Spleen (tissue), 11 donors: ENCODE measurements at regions not wholly inside any gene's neighbourhood (a gene's known extent, or its start where the extent isn't known, plus 50 kb on each side); places are given as distances from the start of the nearest gene placed in this dataset.
"Not testable (repeated sequence)": the region's sequence is repeated elsewhere in the genome, so short reads cannot be mapped to it uniquely, and the experiment has no call there.

Experiments
- DNase-seq: peaks from one replicate; pipeline ENCODE4 v3.0.0-alpha.2; 2020
- H3K27ac ChIP-seq, 8 donors: fragments of 200-600 bp; sonication (generic) in 7 of 8; 1 replicate in 4 of 8; 2 replicates in 4 of 8; pipeline versions ENCODE4 v1.5.0 to v1.8.0; 2016 to 2021; ENCODE audit warnings: inconsistent platforms in 4 of 8, mild to moderate bottlenecking in 4 of 8, moderate library complexity in 1 of 8
- H3K27me3 ChIP-seq, 7 donors: fragments of 200-600 bp; sonication (generic) in 6 of 7; replicated peaks in 1 of 7; 1 replicate in 4 of 7; 2 replicates in 3 of 7; pipeline versions ENCODE4 v1.5.0 to v1.8.0; 2016 to 2021; ENCODE audit warnings: inconsistent platforms in 3 of 7, mild to moderate bottlenecking in 1 of 7
- H3K36me3 ChIP-seq, 6 donors: fragments of 200-600 bp; sonication (generic) in 5 of 6; 1 replicate in 4 of 6; 2 replicates in 2 of 6; pipeline versions ENCODE4 v1.5.0 to v1.8.0; 2016 to 2021; ENCODE audit warnings: inconsistent platforms in 2 of 6
- H3K4me1 ChIP-seq, 6 donors: fragments of 200-600 bp; sonication (generic) in 5 of 6; 1 replicate in 3 of 6; 2 replicates in 3 of 6; pipeline versions ENCODE4 v1.5.0 to v1.8.0; 2016 to 2021; ENCODE audit warnings: inconsistent platforms in 3 of 6
- H3K4me3 ChIP-seq, 8 donors: fragments of 200-600 bp; sonication (generic) in 7 of 8; 1 replicate in 4 of 8; 2 replicates in 4 of 8; pipeline versions ENCODE4 v1.5.0 to v1.8.0; 2016 to 2021; ENCODE audit warnings: inconsistent platforms in 4 of 8, mild to moderate bottlenecking in 4 of 8, moderate library complexity in 2 of 8
- H3K9me3 ChIP-seq, 8 donors: fragments of 200-600 bp; sonication (generic) in 7 of 8; 1 replicate in 4 of 8; 2 replicates in 4 of 8; pipeline versions ENCODE4 v1.5.0 to v1.8.0; 2016 to 2021; ENCODE audit warnings: inconsistent platforms in 4 of 8
- CTCF ChIP-seq, 11 experiments: fragments of 200-600 bp in 7 of 11; fragments of 450-650 bp in 4 of 11; sonication (generic) in 4 of 11; IDR thresholded peaks in 8 of 11; conservative IDR thresholded peaks in 3 of 11; 1 replicate in 7 of 11; 2 replicates in 4 of 11; pipeline versions ENCODE4 v1.4.0 to v1.8.0; 2016 to 2021; ENCODE audit warnings: antibody characterized with exemption in 11 of 11, inconsistent platforms in 4 of 11, mild to moderate bottlenecking in 1 of 11
- POLR2A ChIP-seq, 3 donors: fragments of 450-650 bp; IDR thresholded peaks; one replicate each; pipeline ENCODE4 v1.5.1; 2017; ENCODE audit warnings: antibody characterized with exemption in 3 of 3, mild to moderate bottlenecking in 1 of 3
- POLR2AphosphoS5 ChIP-seq, 3 donors: sonication (generic); formaldehyde crosslinking; IDR thresholded peaks; one replicate each; pipeline ENCODE4 v1.5.1; 2017; ENCODE audit warnings: antibody characterized with exemption in 3 of 3
- WGBS, 5 donors: extraction: QIAGEN DNeasy Blood & Tissue Kit in 3 of 5; methylation state at CpG; one replicate each; pipeline versions ENCODE4 v1.1.5 to v1.1.7; 2013 to 2018; 5-methylcytosine and 5-hydroxymethylcytosine counted together
- intact Hi-C: fragments of 100-400 bp; cut with DNase I; formaldehyde crosslinking; loops from one replicate; pipeline ENCODE4 v1.15.0; 2023; ENCODE audit warnings: low total_unique reads
- donor health status: healthy with polysubstance abuse.
- donor health status: DM: no; HTN: no; CAD: no; lungs with moderate emphysema.
- donor health status: DM: no; HTN: no; CAD: no.
- donor health status: Bipolar disorder and iron deficiency.
- donor health status: healthy.
- donor health status: DM: no; HTN: no; CAD: no.
- donor health status: DM: yes; HTN: yes; CAD: no.

GRCh38 chr2:185417111-185417510, 321.5 kb upstream of the FSIP2 start:
- Histone ChIP-seq H3K9me3 (peaks cover 0 to 6% (median 0%) of the 10 kb centered on the region in 8 donors), H3K4me1 (no peaks in the 10 kb centered on the region), H3K27me3 (no peaks in the 10 kb centered on the region), H3K36me3 (no peaks in the 10 kb centered on the region), H3K4me3 (no peak overlapping the region), H3K27ac (no peak overlapping the region)
- DNase-seq: no peak
- TF ChIP-seq POLR2AphosphoS5 (IDR thresholded peaks at IDR 0.05) (no peak), POLR2A (IDR thresholded peaks at IDR 0.05) (no peak), CTCF (IDR thresholded peaks at IDR 0.05 in 8 of 11, conservative IDR thresholded peaks at IDR 0.05 in 3 of 11) (no peak)
- intact Hi-C loops: no loop called here
- 90 to 98% (median 95%) methylated on average over 3 of the region's 3 CpGs for WGBS, 5 donors

GRCh38 chr2:185417688-185418087, 320.9 kb upstream of the FSIP2 start:
- H3K9me3 ChIP-seq: peaks cover 0 to 6% (median 0%) of the 10 kb centered on the region in 8 donors
- H3K4me1 ChIP-seq: no peaks in the 10 kb centered on the region
- intact Hi-C loops: no loop called here
- no peaks in the 10 kb centered on the region for H3K27me3 ChIP-seq
- TF ChIP-seq CTCF (IDR thresholded peaks at IDR 0.05 in 8 of 11, conservative IDR thresholded peaks at IDR 0.05 in 3 of 11): no peak
- no peak for TF ChIP-seq POLR2AphosphoS5 (IDR thresholded peaks at IDR 0.05)
- TF ChIP-seq POLR2A (IDR thresholded peaks at IDR 0.05): no peak
- no peak for DNase-seq
- H3K4me3 ChIP-seq: no peak overlapping the region
- no peaks in the 10 kb centered on the region for H3K36me3 ChIP-seq
- no peak overlapping the region for H3K27ac ChIP-seq

GRCh38 chr2:185424958-185425629, 313.5 kb upstream of the FSIP2 start:
- H3K27me3 ChIP-seq, DNase-seq, H3K36me3 ChIP-seq, H3K4me1 ChIP-seq, H3K9me3 ChIP-seq, intact Hi-C loops, H3K27ac ChIP-seq: not testable (repeated sequence)
- 76 to 87% (median 82%) methylated on average over 28 to 33 of the region's 33 CpGs for WGBS, 5 donors
- peak overlapping the region in 2 of 8 donors; percentile 12 to 44 for H3K4me3 ChIP-seq

GRCh38 chr2:185428000-185428399, 310.6 kb upstream of the FSIP2 start:
- no peaks in the 10 kb centered on the region for H3K4me1 ChIP-seq
- TF ChIP-seq CTCF (IDR thresholded peaks at IDR 0.05 in 8 of 11, conservative IDR thresholded peaks at IDR 0.05 in 3 of 11): no peak
- TF ChIP-seq POLR2A (IDR thresholded peaks at IDR 0.05): no peak
- TF ChIP-seq POLR2AphosphoS5 (IDR thresholded peaks at IDR 0.05): no peak
- H3K27me3 ChIP-seq: no peaks in the 10 kb centered on the region
- 26 to 92% (median 76%) methylated on average over 1 of the region's 1 CpG for WGBS, 5 donors
- intact Hi-C loops: no loop called here
- H3K9me3 ChIP-seq: peaks cover 0 to 2% (median 0%) of the 10 kb centered on the region in 8 donors
- no peak overlapping the region for H3K27ac ChIP-seq
- no peak for DNase-seq
- no peaks in the 10 kb centered on the region for H3K36me3 ChIP-seq
- no peak overlapping the region for H3K4me3 ChIP-seq

- H3K9me3 ChIP-seq: peaks cover 0 to 8% (median 0%) of the 10 kb centered on the region in 8 donors
- DNase-seq: no peak
- no peak overlapping the region for H3K4me3 ChIP-seq
- H3K36me3 ChIP-seq: no peaks in the 10 kb centered on the region
- no peaks in the 10 kb centered on the region for H3K4me1 ChIP-seq
- intact Hi-C loops: no loop called here
- TF ChIP-seq CTCF (IDR thresholded peaks at IDR 0.05 in 8 of 11, conservative IDR thresholded peaks at IDR 0.05 in 3 of 11): no peak
- no peak for TF ChIP-seq POLR2AphosphoS5 (IDR thresholded peaks at IDR 0.05)
- TF ChIP-seq POLR2A (IDR thresholded peaks at IDR 0.05): no peak
- no peaks in the 10 kb centered on the region for H3K27me3 ChIP-seq
- H3K27ac ChIP-seq: no peak overlapping the region
Measured at GRCh38 chr2:185433824-185434223, 304.8 kb upstream of the FSIP2 start.
